Nephron progenitor cell (in vitro differentiated cells): ENCODE measurements at regions not wholly inside any gene's neighbourhood (a gene's known extent, or its start where the extent isn't known, plus 50 kb on each side); places are given as distances from the start of the nearest gene placed in this dataset.
"Not testable (repeated sequence)": the region's sequence is repeated elsewhere in the genome, so short reads cannot be mapped to it uniquely, and the experiment has no call there.

Source experiments
- DNase-seq: peaks from one replicate; pipeline ENCODE4 v3.0.0; 2021
- H3K27ac Mint-ChIP-seq: 2 replicates; pipeline ENCODE4 v1.8.0; 2021; ENCODE audit warnings: mild to moderate bottlenecking, moderate library complexity, mixed read lengths
- H3K27me3 Mint-ChIP-seq: 2 replicates; pipeline ENCODE4 v1.8.0; 2021; ENCODE audit warnings: mild to moderate bottlenecking, low read depth, mixed read lengths; ENCODE audit not compliant: poor library complexity
- H3K36me3 Mint-ChIP-seq: 2 replicates; pipeline ENCODE4 v1.8.0; 2021; ENCODE audit warnings: low read depth, mixed read lengths
- H3K4me1 Mint-ChIP-seq: 2 replicates; pipeline ENCODE4 v1.8.0; 2021; ENCODE audit warnings: mixed read lengths
- H3K4me3 Mint-ChIP-seq: 2 replicates; pipeline ENCODE4 v1.8.0; 2021; ENCODE audit warnings: mild to moderate bottlenecking, moderate library complexity, mixed read lengths
- H3K9me3 Mint-ChIP-seq: 2 replicates; pipeline ENCODE4 v1.8.0; 2021; ENCODE audit warnings: mild to moderate bottlenecking, moderate library complexity, mixed read lengths
- CTCF ChIP-seq: fragments of 200-600 bp; sonication (generic); IDR thresholded peaks from 2 replicates; pipeline ENCODE4 v1.5.0; 2021; ENCODE audit warnings: antibody characterized with exemption

- peaks cover 14% of the 10 kb centered on the region for H3K27me3 Mint-ChIP-seq
- H3K4me3 Mint-ChIP-seq: no peak overlapping the region
- H3K4me1 Mint-ChIP-seq: peaks cover 27% of the 10 kb centered on the region
- no peak for TF ChIP-seq CTCF
- no peaks in the 10 kb centered on the region for H3K36me3 Mint-ChIP-seq
- DNase-seq: no peak
- no peaks in the 10 kb centered on the region for H3K9me3 Mint-ChIP-seq
- H3K27ac Mint-ChIP-seq: no peak overlapping the region
Observed at GRCh38 chr10:78600740-78601139, 468.0 kb upstream of the ZMIZ1 start.

- Mint-ChIP-seq H3K36me3 (no peaks in the 10 kb centered on the region), H3K4me1 (peaks cover 14% of the 10 kb centered on the region), H3K27me3 (peaks cover 12% of the 10 kb centered on the region), H3K27ac (no peak overlapping the region), H3K4me3 (no peak overlapping the region), H3K9me3 (no peaks in the 10 kb centered on the region)
- no peak for TF ChIP-seq CTCF
- no peak for DNase-seq
Observed at GRCh38 chr10:78602201-78602932, 466.4 kb upstream of the ZMIZ1 start.

GRCh38 chr10:78604286-78604685 is 464.5 kb upstream of the ZMIZ1 start:
- H3K36me3 Mint-ChIP-seq: no peaks in the 10 kb centered on the region

GRCh38 chr10:78604721-78605120 is 464.0 kb upstream of the ZMIZ1 start:
- Mint-ChIP-seq H3K27me3 (peaks cover 4% of the 10 kb centered on the region), H3K27ac (no peak overlapping the region)

More at GRCh38 chr10:78604286-78604685, 464.5 kb upstream of the ZMIZ1 start:
- peaks cover 18% of the 10 kb centered on the region for H3K9me3 Mint-ChIP-seq
- H3K4me3 Mint-ChIP-seq: no peak overlapping the region
- no peak for TF ChIP-seq CTCF
- no peak overlapping the region for H3K27ac Mint-ChIP-seq
- peaks cover 7% of the 10 kb centered on the region for H3K4me1 Mint-ChIP-seq
- DNase-seq: no peak
- H3K27me3 Mint-ChIP-seq: peaks cover 3% of the 10 kb centered on the region

GRCh38 chr10:78605800-78606350 is 462.9 kb upstream of the ZMIZ1 start:
- H3K4me3 Mint-ChIP-seq: no peak overlapping the region
- peaks cover 7% of the 10 kb centered on the region for H3K4me1 Mint-ChIP-seq
- TF ChIP-seq CTCF: no peak
- H3K27me3 Mint-ChIP-seq: peaks cover 8% of the 10 kb centered on the region
- no peak overlapping the region for H3K27ac Mint-ChIP-seq
- H3K36me3 Mint-ChIP-seq: peaks cover 4% of the 10 kb centered on the region
- peaks cover 33% of the 10 kb centered on the region for H3K9me3 Mint-ChIP-seq
- DNase-seq: no peak

More at GRCh38 chr10:78604721-78605120, 464.0 kb upstream of the ZMIZ1 start:
- no peak for TF ChIP-seq CTCF
- Mint-ChIP-seq H3K4me3 (no peak overlapping the region), H3K36me3 (peaks cover under 1% of the 10 kb centered on the region), H3K9me3 (peaks cover 23% of the 10 kb centered on the region), H3K4me1 (peaks cover 7% of the 10 kb centered on the region)
- DNase-seq: no peak

- not testable (repeated sequence) for H3K27me3 Mint-ChIP-seq, H3K36me3 Mint-ChIP-seq, H3K27ac Mint-ChIP-seq, DNase-seq, H3K4me3 Mint-ChIP-seq
- Mint-ChIP-seq H3K9me3 (peaks cover 33% of the 10 kb centered on the region), H3K4me1 (peaks cover 13% of the 10 kb centered on the region)
Observed at GRCh38 chr10:78606766-78607165, 462.0 kb upstream of the ZMIZ1 start.
